Vagina (tissue), 2 donors: ENCODE measurements at regions not wholly inside any gene's neighbourhood (a gene's known extent, or its start where the extent isn't known, plus 50 kb on each side); places are given as distances from the start of the nearest gene placed in this dataset.

ENCODE experiments used
- CTCF ChIP-seq, 3 experiments: fragments of 450-650 bp in 2 of 3; fragments of 200-600 bp in 1 of 3; sonication (generic) in 1 of 3; IDR thresholded peaks; one replicate each; pipeline ENCODE4 v1.5.1; 2017 to 2019; ENCODE audit warnings: antibody characterized with exemption in 3 of 3, mild to moderate bottlenecking in 2 of 3, moderate library complexity in 2 of 3
- POLR2A ChIP-seq, 2 donors: fragments of 450-650 bp; IDR thresholded peaks; one replicate each; pipeline ENCODE4 v1.6.1; 2017; ENCODE audit warnings: antibody characterized with exemption in 2 of 2, mild to moderate bottlenecking in 2 of 2, moderate library complexity in 2 of 2

GRCh38 chr1:82162486-82163420 lies 362.0 kb downstream of the ADGRL2 start:
- TF ChIP-seq POLR2A (IDR thresholded peaks at IDR 0.05) (no peak), CTCF (IDR thresholded peaks at IDR 0.05) (no peak)
